Pancreas (tissue), 10 donors: ENCODE measurements at regions not wholly inside any gene's neighbourhood (a gene's known extent, or its start where the extent isn't known, plus 50 kb on each side); places are given as distances from the start of the nearest gene placed in this dataset.

Experiments used
- ATAC-seq, 4 donors: fragments of 200-7000 bp; cut with Tn5 transposase; one replicate each; pipeline versions ENCODE4 v1.8.0 to v1.9.1; 2020; ENCODE audit warnings: mild to moderate bottlenecking in 4 of 4, moderate library complexity in 4 of 4
- DNase-seq, 6 donors: peaks; one replicate each; pipeline ENCODE4 v3.0.0-alpha.2; 2020
- FAIRE-seq: peaks from 2 replicates; lab custom pipeline; 2012; peaks lifted over from hg19 to GRCh38; lab: Jason Lieb, UNC
- H3K27ac ChIP-seq, 4 donors: fragments of 200-600 bp; sonication (generic); 1 replicate in 3 of 4; 2 replicates in 1 of 4; pipeline versions ENCODE4 v1.5.0 to v1.8.0; 2020
- H3K27me3 ChIP-seq, 4 donors: fragments of 200-600 bp; one replicate each; pipeline ENCODE4 v1.8.0; 2021
- H3K36me3 ChIP-seq, 3 donors: fragments of 200-600 bp; sonication (generic) in 1 of 3; one replicate each; pipeline versions ENCODE4 v1.5.0 to v1.8.0; 2020 to 2021
- H3K4me1 ChIP-seq, 3 donors: fragments of 200-600 bp; one replicate each; pipeline ENCODE4 v1.8.0; 2021
- H3K4me3 ChIP-seq, 4 donors: fragments of 200-600 bp; sonication (generic) in 2 of 4; one replicate each; pipeline versions ENCODE4 v1.5.0 to v1.8.0; 2020 to 2021
- H3K9me3 ChIP-seq, 4 donors: fragments of 200-600 bp; one replicate each; pipeline ENCODE4 v1.8.0; 2021
- CTCF ChIP-seq, 4 donors: fragments of 200-600 bp; sonication (generic) in 3 of 4; IDR thresholded peaks; one replicate each; pipeline versions ENCODE4 v1.5.0 to v1.8.0; 2021; ENCODE audit warnings: antibody characterized with exemption in 4 of 4
- WGBS, 2 donors: extraction: QIAGEN DNeasy Blood & Tissue Kit; methylation state at CpG; one replicate each; pipeline ENCODE4 v1.1.7; 2013; 5-methylcytosine and 5-hydroxymethylcytosine counted together
- intact Hi-C, 3 donors: fragments of 100-400 bp; cut with DNase I; formaldehyde crosslinking; loops; one replicate each; pipeline versions ENCODE4 v1.11.1 to v1.14.2; 2022
- donor health status: healthy with polysubstance abuse.
- donor health status: DM: no; HTN: no; CAD: no; lungs with moderate emphysema.
- donor health status: DM: no; HTN: no; CAD: no.
- donor health status: control.
- donor health status: control.
- donor health status: Bipolar disorder and iron deficiency.
- donor health status: DM: yes; HTN: yes; CAD: no.
- donor health status: DM: no; HTN: no; CAD: no.
- donor health status: DM: no; HTN: no; CAD: no.
- donor health status: DM: yes; HTN: yes; CAD: no.

GRCh38 chr5:172556262-172556661, 84.8 kb upstream of the NEURL1B start:
- intact Hi-C loops = no loop called here
- Histone ChIP-seq H3K36me3 (no peaks in the 10 kb centered on the region), H3K4me3 (no peak overlapping the region), H3K27ac (no peak overlapping the region), H3K9me3 (no peaks in the 10 kb centered on the region), H3K27me3 (no peaks in the 10 kb centered on the region), H3K4me1 (no peaks in the 10 kb centered on the region)
- TF ChIP-seq CTCF (IDR thresholded peaks at IDR 0.05) = no peak
- no peak for FAIRE-seq
- DNase-seq = peak in 1 of 6 donors; percentile 12
- no peak for ATAC-seq
- WGBS, 2 donors = 95 to 96% methylated on average over 3 of the region's 3 CpGs

GRCh38 chr5:172554562-172554961, 86.5 kb upstream of the NEURL1B start:
- H3K9me3 ChIP-seq = no peaks in the 10 kb centered on the region
- 91 to 92% methylated on average over 14 of the region's 14 CpGs for WGBS, 2 donors
- no peaks in the 10 kb centered on the region for H3K27me3 ChIP-seq
- TF ChIP-seq CTCF (IDR thresholded peaks at IDR 0.05) = no peak
- FAIRE-seq = no peak
- intact Hi-C loops = no loop called here
- no peaks in the 10 kb centered on the region for H3K4me1 ChIP-seq
- no peak overlapping the region for H3K27ac ChIP-seq
- DNase-seq = peak in 1 of 6 donors; percentile 21
- no peaks in the 10 kb centered on the region for H3K36me3 ChIP-seq
- no peak overlapping the region for H3K4me3 ChIP-seq
- ATAC-seq = no peak

- Histone ChIP-seq H3K4me3 (no peak overlapping the region), H3K27me3 (no peaks in the 10 kb centered on the region), H3K36me3 (no peaks in the 10 kb centered on the region), H3K4me1 (no peaks in the 10 kb centered on the region), H3K9me3 (no peaks in the 10 kb centered on the region), H3K27ac (no peak overlapping the region)
- FAIRE-seq (no peak), DNase-seq (peak in 1 of 6 donors; percentile 21), ATAC-seq (no peak)
- no peak for TF ChIP-seq CTCF (IDR thresholded peaks at IDR 0.05)
- intact Hi-C loops = no loop called here
- whole genome bisulfite sequencing, 2 donors = 38 to 57% methylated on average over 3 of the region's 3 CpGs
Measured at GRCh38 chr5:172553903-172554302, 87.2 kb upstream of the NEURL1B start.

GRCh38 chr5:172553167-172553566, 87.9 kb upstream of the NEURL1B start:
- Histone ChIP-seq H3K36me3 (no peaks in the 10 kb centered on the region), H3K27ac (no peak overlapping the region), H3K27me3 (no peaks in the 10 kb centered on the region), H3K4me1 (no peaks in the 10 kb centered on the region), H3K9me3 (no peaks in the 10 kb centered on the region), H3K4me3 (no peak overlapping the region)
- peak in 1 of 6 donors; percentile 5 for DNase-seq
- WGBS, 2 donors = 96 to 97% methylated on average over 2 of the region's 2 CpGs
- ATAC-seq = no peak
- intact Hi-C loops = no loop called here
- FAIRE-seq = no peak
- no peak for TF ChIP-seq CTCF (IDR thresholded peaks at IDR 0.05)

- DNase-seq (no peak), ATAC-seq (no peak), FAIRE-seq (no peak)
- WGBS, 2 donors = 84 to 86% methylated on average over 9 of the region's 9 CpGs
- no peak overlapping the region for H3K27ac ChIP-seq
- no peaks in the 10 kb centered on the region for H3K36me3 ChIP-seq
- H3K4me1 ChIP-seq = no peaks in the 10 kb centered on the region
- intact Hi-C loops = no loop called here
- TF ChIP-seq CTCF (IDR thresholded peaks at IDR 0.05) = no peak
- no peaks in the 10 kb centered on the region for H3K27me3 ChIP-seq
- H3K4me3 ChIP-seq = no peak overlapping the region
- no peaks in the 10 kb centered on the region for H3K9me3 ChIP-seq
Measured at GRCh38 chr5:172550996-172551395, 90.1 kb upstream of the NEURL1B start.
